ENCODE measurements at regions not wholly inside any gene's neighbourhood (a gene's known extent, or its start where the extent isn't known, plus 50 kb on each side); places are given as distances from the start of the nearest gene placed in this dataset.

DNA sequence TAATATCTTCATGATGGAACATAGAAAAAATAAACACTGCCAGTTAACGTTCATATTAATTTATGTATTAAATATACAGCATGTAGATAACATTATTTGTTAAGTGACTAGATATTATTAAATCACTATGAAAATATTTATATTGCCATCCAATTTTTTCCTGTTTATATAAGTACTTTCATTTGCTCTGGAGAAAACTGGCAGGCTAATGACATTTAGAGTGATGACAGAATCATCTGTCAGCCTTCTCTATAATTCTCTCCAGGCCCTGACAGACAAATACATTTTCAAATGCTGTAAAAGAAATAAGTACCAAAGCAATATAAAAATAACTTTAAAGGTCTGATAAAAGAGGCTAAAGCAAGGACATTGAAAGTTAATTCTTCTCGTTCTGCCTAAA is 2556.7 kb upstream of the PCDH20 start:
- no peak for DNase-seq (ENCODE audit: low read depth)

DNA sequence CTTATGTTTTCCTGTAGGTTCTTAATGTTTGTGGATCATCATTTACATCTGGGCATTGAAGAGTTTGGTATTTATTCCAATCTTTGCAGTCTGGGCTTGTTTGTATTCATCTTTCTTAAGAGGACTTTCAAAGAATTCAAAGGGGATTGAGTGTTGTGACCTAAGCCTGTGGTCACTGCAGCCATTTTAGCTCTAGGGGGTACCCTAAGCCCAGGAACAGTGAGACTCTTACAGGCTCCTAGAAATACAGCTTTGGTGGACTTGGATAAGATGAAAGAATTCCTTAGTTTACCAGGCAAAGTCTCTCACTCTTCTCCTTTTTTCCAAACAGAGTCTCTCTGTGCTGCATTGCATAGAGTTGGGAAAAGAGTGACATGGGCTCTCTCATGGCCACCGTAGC is 2539.0 kb upstream of the PCDH20 start:
- peak; percentile 1 for DNase-seq (ENCODE audit: low read depth)

DNA sequence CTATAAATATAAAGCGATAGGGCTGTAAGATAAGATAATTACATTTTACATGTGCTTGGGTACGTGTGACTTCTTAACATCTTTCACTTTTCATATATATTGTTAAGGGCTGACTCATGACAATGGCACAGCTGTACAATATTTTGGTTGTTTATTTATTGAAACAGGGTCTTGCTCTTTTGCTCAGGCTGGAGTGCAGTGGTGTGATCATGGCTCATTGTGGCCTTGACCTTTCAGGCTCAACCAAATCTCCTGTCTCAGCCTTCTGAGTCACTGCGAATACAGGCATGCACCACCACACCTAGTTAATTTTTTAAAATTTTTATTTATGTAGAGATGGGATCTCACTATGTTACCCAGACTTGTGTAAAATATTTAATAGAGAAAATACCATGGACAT is 2532.4 kb upstream of the PCDH20 start:
- no peak for DNase-seq (ENCODE audit: low read depth)

DNA sequence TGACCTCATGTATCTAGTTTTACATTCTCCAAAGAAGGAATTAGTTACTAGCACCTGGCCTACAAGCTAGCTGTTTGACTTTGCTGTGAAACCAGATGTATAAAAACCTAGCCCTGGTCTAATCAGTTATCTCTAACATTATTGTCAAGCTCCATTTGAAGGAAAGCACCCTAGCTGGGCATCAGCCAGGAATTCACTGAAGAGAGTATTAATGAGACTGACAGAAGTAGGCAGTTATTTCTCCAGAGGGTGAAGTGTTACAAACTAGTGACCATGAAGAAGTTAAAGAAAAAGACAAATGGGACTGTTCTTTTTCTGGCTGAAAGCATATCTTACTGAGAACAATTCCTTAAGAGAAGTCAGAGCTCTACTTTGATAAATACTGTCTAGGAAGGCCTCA is 2529.3 kb upstream of the PCDH20 start:
- DNase-seq (ENCODE audit: low read depth) = no peak

DNA sequence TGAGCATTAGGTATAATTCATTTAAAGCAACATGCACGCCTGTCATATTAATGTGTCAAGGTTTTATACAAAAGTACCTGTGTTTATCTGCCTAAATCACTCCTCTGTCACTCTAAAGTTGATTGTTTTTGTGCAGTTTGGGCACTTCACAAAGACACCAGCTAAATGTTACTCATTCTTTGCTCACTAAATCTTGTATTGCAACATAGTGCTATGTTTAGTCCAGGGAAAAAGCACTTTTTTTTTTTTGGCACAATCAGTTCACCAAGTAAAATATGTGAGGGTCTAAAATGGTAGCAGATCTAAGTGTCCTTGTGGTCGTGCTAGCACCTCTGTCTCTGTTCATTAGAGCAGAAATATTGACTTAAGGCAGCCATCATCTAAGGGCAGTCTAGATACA is 2526.7 kb upstream of the PCDH20 start:
- peak; percentile 18 for DNase-seq (ENCODE audit: low read depth)

DNA sequence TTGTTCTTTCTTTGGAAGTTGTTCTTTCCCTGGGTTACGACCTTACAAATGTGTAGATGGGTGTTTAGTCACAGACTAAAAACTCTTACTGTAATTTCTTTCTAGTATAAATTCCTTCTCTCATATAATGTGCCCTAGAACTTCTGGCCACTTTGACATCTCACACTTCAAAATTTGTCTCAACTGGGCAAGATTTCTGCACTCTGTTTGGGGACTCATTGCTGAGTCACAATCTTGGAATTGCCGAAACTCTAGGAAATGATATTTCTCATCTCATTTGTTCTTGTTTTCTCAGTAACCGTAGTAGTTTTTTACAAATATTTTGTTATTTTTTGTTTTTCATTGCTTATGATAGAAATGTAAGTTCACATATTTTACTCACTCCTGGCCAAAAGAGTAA is 2523.2 kb upstream of the PCDH20 start:
- DNase-seq (ENCODE audit: low read depth) = no peak

DNA sequence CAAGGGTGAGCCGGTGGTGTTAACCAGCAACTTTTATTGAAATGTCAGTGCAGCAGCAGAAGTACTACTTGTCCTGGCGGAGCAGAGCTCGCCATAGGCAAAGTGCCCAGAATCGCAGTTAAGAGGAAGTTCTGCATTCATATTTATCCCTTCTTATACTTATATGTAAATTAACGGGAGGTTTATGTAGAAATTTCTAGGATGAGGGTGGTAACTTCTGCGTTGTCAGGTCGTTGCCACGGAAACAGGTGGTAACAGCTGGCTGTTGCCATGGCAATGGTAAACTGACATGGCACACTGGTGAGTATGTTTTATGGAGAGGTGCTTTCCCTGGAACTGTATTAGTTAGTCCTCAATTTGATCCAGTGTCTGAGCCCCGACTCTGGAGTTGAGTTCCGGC is 2494.9 kb upstream of the PCDH20 start:
- peak; percentile 13 for DNase-seq (ENCODE audit: low read depth)

DNA sequence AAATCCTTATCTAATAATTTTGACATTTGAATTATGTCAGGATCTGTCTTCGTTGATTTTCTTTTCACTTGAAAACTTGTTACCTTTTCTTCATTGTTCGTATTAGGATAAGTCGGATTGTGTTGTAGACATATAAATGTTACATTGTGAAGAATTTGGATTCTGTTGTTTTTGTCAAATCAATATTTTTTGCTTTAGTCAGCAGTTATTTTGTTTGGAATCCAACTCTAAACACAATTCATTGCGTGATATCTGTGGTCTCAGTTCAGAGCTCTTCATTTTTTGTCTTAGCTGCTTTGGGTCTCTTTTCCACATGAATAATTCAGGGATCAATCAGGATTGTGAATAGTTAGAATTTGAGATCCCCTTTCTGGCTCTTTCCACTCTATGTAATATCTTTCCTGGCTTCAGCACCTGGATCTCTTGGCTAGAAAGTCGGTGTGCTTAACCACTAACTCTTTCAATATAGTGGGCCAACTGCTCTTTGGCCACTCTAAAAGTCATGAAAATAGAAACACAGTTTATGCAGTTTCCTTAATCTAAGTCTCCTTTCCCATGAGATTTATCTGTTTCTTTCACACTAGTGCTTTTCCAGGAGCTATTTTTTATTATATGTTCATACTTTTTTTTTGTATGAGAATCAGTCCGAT is 2494.2 kb upstream of the PCDH20 start:
- DNase-seq (ENCODE audit: low read depth) = no peak

DNA sequence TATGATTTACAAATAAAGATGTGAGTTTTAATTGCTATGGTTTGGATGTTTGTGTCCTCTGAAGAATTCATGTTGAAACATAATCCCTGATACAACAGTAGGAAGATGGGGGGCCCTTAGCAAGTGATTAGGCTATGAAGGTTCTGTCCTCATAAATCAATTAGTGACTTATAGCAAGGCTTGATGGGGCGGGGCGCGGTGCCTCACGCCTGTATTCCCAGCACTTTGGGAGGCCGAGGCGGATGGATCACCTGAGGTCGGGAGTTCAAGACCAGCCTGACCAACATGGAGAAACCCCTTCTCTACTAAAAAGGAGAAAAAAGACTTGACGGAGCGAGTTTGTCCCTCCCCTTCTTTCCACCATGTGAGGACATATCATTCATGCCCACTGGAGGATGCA is 2486.5 kb upstream of the PCDH20 start:
- DNase-seq (ENCODE audit: low read depth) = no peak

DNA sequence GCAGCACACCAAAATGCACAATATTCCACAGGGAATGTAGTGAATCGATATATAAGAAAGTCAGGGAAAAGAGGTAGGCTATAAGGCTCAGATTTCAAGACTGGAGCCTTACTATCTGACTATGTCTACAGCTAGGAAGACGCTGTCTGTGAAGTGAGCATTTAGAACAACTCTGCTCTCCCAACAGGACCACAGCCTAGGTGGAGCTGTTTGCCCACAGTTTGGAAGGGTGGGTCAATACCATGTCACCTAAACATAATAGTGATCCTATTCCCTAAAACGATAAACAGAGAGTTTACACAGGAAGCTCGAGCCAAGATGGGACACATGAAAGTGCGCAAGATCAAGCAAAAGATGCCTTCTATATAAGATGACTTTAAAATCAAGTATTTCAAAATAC is 2486.0 kb upstream of the PCDH20 start:
- DNase-seq (ENCODE audit: low read depth) = no peak

DNA sequence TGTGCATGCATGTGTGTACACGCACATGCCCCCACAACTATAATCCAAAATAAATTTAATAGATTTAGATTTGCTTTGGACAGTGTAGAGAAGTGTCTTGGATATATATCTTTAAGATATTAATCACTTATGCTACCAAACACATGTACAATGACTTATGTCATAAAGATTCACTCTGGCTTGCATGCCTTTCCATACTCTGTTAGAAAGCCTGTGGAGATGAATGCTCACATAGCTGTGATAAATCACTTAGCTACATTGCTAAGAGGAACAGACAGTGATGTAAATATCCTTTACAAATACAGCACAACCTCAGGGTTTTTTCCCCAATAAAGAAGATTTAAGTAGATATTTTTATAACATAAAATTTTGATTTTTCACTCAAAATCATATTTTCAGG is 2484.8 kb upstream of the PCDH20 start:
- DNase-seq (ENCODE audit: low read depth) = no peak

DNA sequence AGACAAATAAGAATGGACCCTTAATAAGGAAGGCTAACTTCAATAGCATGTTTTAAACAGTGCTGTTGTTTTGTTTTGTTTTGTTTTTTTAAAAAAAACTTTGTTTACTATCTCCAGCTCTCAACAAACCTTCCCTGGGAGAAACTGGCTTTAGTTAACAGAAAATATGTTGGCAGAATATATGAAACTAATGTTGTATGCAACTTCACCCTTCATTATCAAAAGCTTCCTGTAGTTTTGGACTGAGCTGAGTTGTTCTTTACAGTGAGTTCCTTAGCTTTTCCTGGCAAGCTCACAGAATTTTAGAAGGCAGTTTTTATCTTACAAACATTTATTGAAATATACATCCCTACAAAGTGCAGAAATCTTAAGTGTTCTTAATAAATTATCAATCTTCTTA is 2480.7 kb upstream of the PCDH20 start:
- DNase-seq (ENCODE audit: low read depth) = no peak

DNA sequence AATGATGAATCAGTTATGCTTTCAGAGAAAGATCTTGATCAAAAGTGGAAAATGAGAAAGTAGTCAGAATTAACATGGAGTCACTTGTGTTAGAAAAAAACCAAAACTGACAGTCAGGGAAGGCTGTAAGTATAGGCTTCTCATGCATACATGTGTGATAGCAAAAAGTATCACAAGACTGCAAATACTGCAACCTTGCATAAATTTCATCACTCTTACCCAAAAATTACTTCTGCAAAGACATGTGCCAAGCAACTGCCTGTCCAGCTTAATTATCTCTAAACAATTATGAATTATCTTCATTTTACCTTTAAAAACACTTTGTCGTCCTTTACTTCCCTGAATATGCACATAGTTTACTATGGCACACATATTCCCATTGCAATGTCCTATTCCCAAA is 2466.4 kb upstream of the PCDH20 start:
- no peak for DNase-seq (ENCODE audit: low read depth)

DNA sequence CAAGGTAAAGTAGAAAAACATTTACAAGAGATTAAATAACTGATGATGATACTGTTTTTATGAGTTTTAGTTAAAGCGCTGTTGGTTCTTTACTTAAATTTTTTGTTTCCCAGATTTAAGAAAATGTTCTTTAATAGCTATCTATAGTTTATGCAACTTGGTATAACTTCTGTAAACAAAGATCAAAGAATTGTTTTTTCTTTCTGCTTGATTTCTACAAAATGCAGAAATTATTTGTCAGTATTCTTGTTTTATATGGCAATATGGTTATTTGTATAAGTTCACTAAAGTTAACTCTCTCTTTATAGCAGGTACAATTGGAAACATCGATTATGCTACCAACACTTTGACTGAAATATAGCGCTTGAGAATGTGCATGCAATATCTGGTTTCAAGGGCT is 2465.1 kb upstream of the PCDH20 start:
- DNase-seq (ENCODE audit: low read depth) = no peak

DNA sequence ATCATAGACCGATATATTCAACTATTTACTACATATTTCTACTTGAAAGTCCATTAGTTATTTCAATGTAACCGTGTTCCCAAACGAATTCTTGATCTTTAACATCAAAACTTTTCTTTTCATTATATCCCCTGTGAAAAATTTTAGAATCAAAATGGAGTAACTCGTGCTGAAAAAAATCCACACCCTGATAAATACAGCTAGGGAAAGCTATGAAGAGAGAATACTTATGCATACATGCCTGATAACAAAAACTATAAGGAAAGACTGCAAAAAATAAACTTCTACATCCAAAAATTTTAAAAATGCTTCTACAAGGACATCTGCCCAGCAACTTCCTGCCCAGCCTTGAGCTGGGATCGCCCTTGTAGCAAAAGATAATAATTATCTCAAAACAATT is 2458.3 kb upstream of the PCDH20 start:
- no peak for DNase-seq (ENCODE audit: low read depth)

DNA sequence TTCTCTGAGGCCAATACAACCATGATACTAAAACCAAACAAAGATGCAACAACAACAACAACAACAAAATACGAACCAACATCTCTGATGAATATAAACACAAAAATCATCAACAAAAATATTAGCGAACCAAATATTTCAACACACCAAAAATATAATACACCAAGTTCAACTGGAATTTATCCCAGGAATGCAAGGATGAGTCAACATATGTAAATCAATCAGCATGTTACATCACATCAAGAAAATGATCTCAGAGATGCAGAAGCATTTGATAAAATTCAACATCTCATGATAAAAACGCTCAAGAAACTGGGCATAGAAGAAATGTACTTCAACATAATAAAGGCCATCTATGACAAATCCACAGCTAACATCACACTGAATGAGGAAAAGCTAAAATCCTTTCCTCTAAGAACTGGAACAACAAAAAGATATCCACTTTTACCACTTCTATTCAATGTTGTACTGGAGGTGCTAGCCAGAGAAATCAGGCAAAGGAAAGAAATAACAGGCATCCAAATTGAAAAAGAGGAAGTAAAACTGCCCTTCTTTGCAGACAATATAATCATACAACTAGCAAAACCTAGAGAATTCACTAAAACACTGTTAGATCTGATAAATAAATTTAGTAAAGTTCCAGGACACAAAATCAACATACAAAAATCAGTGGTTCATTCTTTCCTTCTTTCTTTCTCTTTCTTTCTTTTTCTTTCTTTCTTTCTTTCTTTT is 2448.7 kb upstream of the PCDH20 start:
- peak; percentile 64 for DNase-seq (ENCODE audit: low read depth)

DNA sequence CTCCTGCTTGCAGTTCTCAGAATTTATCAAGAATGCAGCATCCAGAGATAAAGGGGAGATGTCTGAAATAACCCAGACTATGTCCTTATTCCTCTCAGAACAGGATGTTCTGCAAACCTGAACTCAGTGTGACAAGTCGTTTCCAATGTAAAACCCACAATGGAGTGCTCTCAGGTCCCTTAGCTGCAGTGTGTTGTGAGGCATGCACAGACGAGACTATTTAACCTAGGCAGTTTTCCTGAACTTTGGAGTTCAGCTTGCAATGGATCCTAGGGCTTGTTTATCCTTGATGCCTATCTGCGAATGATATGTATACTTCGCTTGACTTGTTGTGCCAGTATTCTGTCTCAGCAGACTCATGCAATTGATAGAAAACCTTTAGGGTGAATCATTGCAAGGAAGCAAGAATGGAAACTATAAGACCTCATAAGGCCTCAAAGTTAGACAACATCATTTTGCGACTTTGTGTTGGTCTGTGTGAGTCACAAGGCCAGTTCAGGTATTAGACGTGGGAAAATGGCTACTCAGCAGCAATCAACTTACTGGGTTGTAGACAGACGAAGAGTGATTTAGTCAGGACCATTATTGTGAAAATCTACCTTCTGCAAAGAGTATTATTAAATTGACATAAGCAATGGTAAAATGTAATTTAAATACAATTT is 2439.9 kb upstream of the PCDH20 start:
- peak; percentile 3 for DNase-seq (ENCODE audit: low read depth)

DNA sequence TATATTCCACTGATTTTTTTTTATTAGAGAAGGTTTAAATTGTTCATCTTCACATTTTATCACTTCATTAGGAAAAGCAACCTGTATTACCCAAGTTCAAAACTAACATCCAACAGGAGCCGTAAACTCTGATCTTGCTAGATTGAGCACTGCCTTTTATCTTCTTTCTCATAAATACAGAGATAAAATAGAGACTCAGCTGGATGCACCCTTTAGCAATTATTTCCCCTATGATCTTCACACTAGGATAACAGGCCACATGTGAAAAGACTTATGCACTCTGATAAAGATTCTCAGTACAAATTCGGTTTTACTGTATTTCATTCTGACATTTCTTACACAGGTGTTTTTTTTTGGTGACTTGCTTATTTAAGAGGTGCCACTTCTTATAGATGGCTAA is 2438.2 kb upstream of the PCDH20 start:
- no peak for DNase-seq (ENCODE audit: low read depth)

DNA sequence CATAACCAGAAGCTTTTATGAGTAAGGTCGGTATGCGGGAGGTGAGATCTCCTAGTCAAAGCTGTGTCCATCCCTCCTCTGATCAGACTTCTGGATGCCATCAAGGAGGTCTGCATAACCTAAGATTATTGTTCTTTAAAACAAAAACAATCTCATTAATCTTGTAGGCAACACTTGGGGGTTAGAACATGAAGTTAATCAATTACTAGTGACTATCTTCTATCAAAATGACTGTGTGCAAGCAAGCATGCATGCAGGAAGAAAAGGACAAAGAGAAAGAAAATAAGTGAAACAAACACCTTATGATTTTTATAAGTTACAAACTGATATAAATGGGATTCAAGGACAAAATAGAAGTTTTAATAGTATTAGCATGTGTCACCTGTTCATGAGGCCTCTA is 2435.9 kb upstream of the PCDH20 start:
- no peak for DNase-seq (ENCODE audit: low read depth)

DNA sequence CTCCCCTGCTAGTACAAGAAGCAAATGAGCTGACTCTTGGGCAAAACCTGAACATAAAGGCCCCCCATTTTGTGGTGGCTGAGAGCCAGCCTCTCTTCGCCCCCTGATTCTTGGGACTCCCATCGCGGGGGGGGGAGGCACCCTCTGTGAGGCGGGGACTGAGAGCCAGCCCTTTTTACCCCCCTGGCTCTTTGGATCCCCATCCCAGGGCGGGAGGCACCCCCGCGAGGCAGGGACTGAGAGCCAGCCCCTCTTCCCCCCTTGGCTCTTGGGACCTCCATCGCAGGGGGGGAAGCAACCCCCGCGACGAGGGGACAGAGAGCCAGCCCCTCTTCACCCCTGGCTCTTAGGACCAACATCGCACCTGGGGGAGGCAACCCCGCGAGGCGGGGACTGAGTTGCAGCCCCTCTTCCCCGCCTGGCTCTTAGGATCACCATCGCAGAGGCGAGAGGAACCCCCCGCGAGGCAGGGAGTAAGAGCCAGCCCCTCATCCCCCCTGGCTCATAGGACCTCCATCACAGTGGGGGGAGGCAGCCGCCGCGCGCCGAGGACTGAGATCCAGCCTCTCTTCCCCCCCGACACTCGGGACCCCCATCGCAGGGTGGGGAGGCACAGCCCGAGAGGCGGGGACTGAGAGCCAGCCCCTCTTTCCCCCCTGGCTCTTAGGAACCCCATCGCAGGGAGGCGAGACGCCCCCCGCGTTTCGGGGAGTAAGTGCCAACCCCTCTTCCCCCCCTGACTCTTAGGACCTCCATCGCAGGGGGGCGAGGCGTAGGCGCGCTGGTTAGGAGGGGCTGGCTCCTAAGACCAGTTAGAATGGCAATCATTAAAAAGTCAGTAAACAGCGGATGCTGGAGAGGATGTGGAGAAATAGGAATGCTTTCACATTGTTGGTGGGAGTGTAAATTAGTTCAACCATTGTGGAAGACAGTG is 2428.4 kb upstream of the PCDH20 start:
- no peak for DNase-seq (ENCODE audit: low read depth)

DNA sequence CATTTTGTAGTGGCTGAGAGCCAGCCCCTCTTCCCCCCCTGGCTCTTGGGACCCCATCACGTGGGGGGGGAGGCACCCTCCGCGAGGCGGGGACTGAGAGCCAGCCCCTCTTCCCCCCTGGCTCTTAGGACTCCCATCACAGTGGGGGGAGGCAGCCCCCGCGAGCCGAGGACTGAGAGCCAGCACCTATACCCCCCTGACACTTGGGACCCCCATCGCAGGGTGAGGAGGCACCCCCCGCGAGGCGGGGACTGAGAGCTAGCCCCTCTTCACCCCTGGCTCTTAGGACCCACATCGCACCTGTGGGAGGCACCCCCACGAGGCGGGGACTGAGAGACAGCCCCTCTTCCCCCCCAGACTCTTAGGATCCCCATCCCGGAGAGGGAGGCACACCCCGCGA is 2426.5 kb upstream of the PCDH20 start:
- no peak for DNase-seq (ENCODE audit: low read depth)
